Hepatocyte (in vitro differentiated cells): ENCODE measurements at regions not wholly inside any gene's neighbourhood (a gene's known extent, or its start where the extent isn't known, plus 50 kb on each side); places are given as distances from the start of the nearest gene placed in this dataset.

Experiments
- DNase-seq: peaks from one replicate; pipeline ENCODE4 v3.0.0-alpha.2; 2016; ENCODE audit warnings: low spot score
- H2AFZ ChIP-seq: fragments of 200-600 bp; sonication (generic); 2 replicates; pipeline ENCODE4 v1.6.0; 2016; ENCODE audit warnings: antibody characterized with exemption, mild to moderate bottlenecking
- H3K27ac ChIP-seq: fragments of 200-600 bp; sonication (generic); 2 replicates; pipeline ENCODE4 v1.5.1; 2016; ENCODE audit warnings: mild to moderate bottlenecking
- H3K27me3 ChIP-seq: fragments of 200-600 bp; sonication (generic); 2 replicates; pipeline ENCODE4 v1.6.1; 2016
- H3K36me3 ChIP-seq: fragments of 200-600 bp; sonication (generic); replicated peaks from 2 replicates; pipeline ENCODE4 v1.5.1; 2016; ENCODE audit warnings: low read depth; ENCODE audit not compliant: insufficient read depth
- H3K4me1 ChIP-seq: fragments of 200-600 bp; sonication (generic); 2 replicates; pipeline ENCODE4 v1.5.1; 2016; ENCODE audit warnings: mild to moderate bottlenecking, moderate library complexity; ENCODE audit not compliant: insufficient read depth
- H3K4me2 ChIP-seq: fragments of 200-600 bp; sonication (generic); 2 replicates; pipeline ENCODE4 v1.6.0; 2016
- H3K4me3 ChIP-seq: fragments of 200-600 bp; sonication (generic); 2 replicates; pipeline ENCODE4 v1.5.1; 2016; ENCODE audit warnings: mild to moderate bottlenecking
- H3K79me2 ChIP-seq: fragments of 200-600 bp; sonication (generic); 2 replicates; pipeline ENCODE4 v1.6.0; 2017; ENCODE audit warnings: mild to moderate bottlenecking
- H3K9me2 ChIP-seq: fragments of 200-600 bp; sonication (generic); replicated peaks from 2 replicates; pipeline ENCODE4 v1.6.0; 2017; ENCODE audit warnings: mild to moderate bottlenecking; ENCODE audit not compliant: insufficient read depth
- H3K9me3 ChIP-seq: fragments of 200-600 bp; sonication (generic); 2 replicates; pipeline ENCODE4 v1.5.1; 2016; ENCODE audit warnings: low read depth, mild to moderate bottlenecking
- H4K20me1 ChIP-seq: fragments of 200-600 bp; sonication (generic); 2 replicates; pipeline ENCODE4 v1.6.0; 2016; ENCODE audit warnings: mild to moderate bottlenecking; ENCODE audit not compliant: insufficient read depth, poor library complexity, severe bottlenecking
- EZH2 ChIP-seq: fragments of 200-600 bp; sonication (generic); IDR thresholded peaks from 2 replicates; pipeline ENCODE4 v1.6.1; 2016; ENCODE audit warnings: antibody characterized with exemption, mild to moderate bottlenecking, borderline replicate concordance
- EZH2phosphoT487 ChIP-seq: fragments of 200-600 bp; sonication (generic); IDR thresholded peaks from one replicate; pipeline ENCODE4 v1.6.1; 2018; ENCODE audit warnings: antibody characterized with exemption, mild to moderate bottlenecking, low read depth, moderate library complexity; ENCODE audit not compliant: unreplicated experiment, severe bottlenecking
- WGBS: methylation state at CpG from one replicate; pipeline ENCODE4 v1.1.6; 2016; ENCODE audit warnings: low lambda C conversion rate; ENCODE audit errors: missing lambda C conversion rate; 5-methylcytosine and 5-hydroxymethylcytosine counted together
- TF ChIP-seq, protein P1 (sequence below): fragments of 200-600 bp; sonication (generic); IDR thresholded peaks from 2 replicates; pipeline ENCODE4 v1.5.1; 2016; ENCODE audit warnings: antibody characterized with exemption, mild to moderate bottlenecking; ENCODE audit not compliant: poor library complexity

- Histone ChIP-seq H3K27me3 (no peaks in the 10 kb centered on the region), H3K9me2 (no peaks in the 10 kb centered on the region), H3K79me2 (no peaks in the 10 kb centered on the region), H3K4me3 (no peak overlapping the region), H3K4me2 (no peak overlapping the region), H3K27ac (no peak overlapping the region), H3K36me3 (no peaks in the 10 kb centered on the region), H3K4me1 (no peaks in the 10 kb centered on the region), H2AFZ (no peak overlapping the region), H3K9me3 (no peaks in the 10 kb centered on the region), H4K20me1 (no peaks in the 10 kb centered on the region)
- no peak for DNase-seq
- WGBS, result 96% methylated on average over 4 of the region's 4 CpGs
- TF ChIP-seq EZH2, result no peak
These were observed 109.5 kb upstream of the PTPRG start for GRCh38 chr3:61451841-61452240.

DNA sequence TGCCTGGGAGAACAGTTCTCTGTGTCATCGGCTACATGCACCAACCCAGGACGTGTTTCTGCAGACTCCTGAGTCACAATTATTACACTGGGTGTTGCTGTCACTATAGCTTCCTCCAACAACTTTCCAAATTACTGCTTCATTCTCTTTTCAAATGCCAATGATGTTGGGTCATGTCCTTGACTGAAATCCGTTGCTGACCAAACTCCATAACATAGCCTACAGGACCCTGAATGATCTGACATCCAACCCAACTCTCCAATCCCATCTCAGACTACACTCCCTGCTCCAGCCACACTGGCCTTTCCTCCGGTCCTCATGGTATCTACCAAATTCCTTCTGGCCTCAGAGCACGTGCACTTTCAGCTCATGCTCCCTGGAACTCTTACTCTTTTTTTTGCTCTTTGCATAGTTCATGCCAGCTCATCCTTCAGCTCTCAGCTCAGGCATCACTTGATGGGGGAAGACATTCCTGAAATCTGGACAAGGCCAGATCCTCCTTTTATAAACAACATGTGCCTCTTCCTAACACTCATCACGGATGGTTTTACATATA lies 108.8 kb upstream of the PTPRG start:
- Histone ChIP-seq H3K4me3 (no peak overlapping the region), H3K4me1 (no peaks in the 10 kb centered on the region), H3K9me2 (no peaks in the 10 kb centered on the region), H3K79me2 (no peaks in the 10 kb centered on the region), H2AFZ (no peak overlapping the region), H3K27ac (no peak overlapping the region), H4K20me1 (no peaks in the 10 kb centered on the region), H3K36me3 (no peaks in the 10 kb centered on the region), H3K27me3 (no peaks in the 10 kb centered on the region), H3K9me3 (no peaks in the 10 kb centered on the region), H3K4me2 (no peak overlapping the region)
- TF ChIP-seq, protein P1, sequence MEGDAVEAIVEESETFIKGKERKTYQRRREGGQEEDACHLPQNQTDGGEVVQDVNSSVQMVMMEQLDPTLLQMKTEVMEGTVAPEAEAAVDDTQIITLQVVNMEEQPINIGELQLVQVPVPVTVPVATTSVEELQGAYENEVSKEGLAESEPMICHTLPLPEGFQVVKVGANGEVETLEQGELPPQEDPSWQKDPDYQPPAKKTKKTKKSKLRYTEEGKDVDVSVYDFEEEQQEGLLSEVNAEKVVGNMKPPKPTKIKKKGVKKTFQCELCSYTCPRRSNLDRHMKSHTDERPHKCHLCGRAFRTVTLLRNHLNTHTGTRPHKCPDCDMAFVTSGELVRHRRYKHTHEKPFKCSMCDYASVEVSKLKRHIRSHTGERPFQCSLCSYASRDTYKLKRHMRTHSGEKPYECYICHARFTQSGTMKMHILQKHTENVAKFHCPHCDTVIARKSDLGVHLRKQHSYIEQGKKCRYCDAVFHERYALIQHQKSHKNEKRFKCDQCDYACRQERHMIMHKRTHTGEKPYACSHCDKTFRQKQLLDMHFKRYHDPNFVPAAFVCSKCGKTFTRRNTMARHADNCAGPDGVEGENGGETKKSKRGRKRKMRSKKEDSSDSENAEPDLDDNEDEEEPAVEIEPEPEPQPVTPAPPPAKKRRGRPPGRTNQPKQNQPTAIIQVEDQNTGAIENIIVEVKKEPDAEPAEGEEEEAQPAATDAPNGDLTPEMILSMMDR, result no peak
- TF ChIP-seq EZH2phosphoT487, result no peak
- no peak for TF ChIP-seq EZH2
- WGBS, result 85% methylated on average over 6 of the region's 6 CpGs
- DNase-seq, result no peak

DNA sequence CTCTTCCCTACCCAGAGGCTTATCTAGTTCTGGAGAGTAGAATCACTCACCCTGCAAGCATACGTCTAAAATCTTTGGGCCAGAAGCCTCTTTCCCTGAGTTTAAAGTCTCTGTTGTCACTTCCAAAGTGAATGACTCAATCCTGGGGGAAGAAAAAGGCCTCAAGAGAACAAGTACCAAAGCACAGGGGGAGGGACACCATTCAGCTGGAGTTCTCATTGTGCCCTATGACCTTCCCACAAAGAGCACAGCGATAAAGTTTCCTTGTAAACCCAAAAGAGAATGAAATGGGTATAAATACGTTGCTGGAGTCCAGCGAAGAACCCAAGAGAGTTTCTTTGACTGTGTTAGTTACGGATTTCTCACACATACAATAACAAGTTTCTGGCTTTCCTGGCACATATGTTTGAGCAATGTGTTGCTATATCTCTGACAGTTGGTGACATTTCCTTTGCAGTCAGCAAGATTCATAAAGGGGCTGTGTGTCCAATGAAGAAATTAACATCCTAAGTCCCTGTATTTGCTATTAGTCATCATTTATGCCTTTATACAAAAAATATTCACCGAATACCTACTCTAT lies 107.3 kb upstream of the PTPRG start:
- Histone ChIP-seq H3K9me2 (no peaks in the 10 kb centered on the region), H3K9me3 (no peaks in the 10 kb centered on the region), H4K20me1 (no peaks in the 10 kb centered on the region), H3K4me3 (no peak overlapping the region), H3K79me2 (no peaks in the 10 kb centered on the region), H3K4me1 (no peaks in the 10 kb centered on the region), H3K27ac (no peak overlapping the region), H3K27me3 (no peaks in the 10 kb centered on the region), H3K4me2 (no peak overlapping the region), H3K36me3 (no peaks in the 10 kb centered on the region), H2AFZ (no peak overlapping the region)
- 71% methylated on average over 6 of the region's 6 CpGs for WGBS
- TF ChIP-seq EZH2phosphoT487 (no peak), EZH2 (no peak)
- TF ChIP-seq, protein P1, result no peak
- DNase-seq, result no peak

DNA sequence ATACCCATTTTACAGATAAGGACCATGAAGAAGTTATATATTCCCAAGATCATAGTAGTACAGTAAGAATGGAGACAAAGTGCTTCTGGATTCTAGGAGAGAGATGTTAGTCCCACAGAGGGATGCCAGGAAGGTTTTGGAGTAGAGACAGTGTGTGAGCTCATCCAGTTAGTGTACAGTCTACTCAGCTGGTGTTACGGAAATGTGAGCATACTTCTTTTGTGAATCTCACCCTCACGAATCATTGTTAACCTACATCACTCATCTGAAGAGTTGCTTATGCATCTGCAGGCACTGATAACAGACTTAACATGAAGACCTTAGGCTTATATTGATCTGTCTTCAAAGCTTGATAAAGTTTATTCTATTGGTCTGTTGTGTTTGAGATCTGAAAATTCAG lies 106.6 kb upstream of the PTPRG start:
- Histone ChIP-seq H2AFZ (no peak overlapping the region), H3K36me3 (no peaks in the 10 kb centered on the region), H3K9me3 (no peaks in the 10 kb centered on the region), H3K4me3 (no peak overlapping the region), H3K27ac (no peak overlapping the region), H4K20me1 (no peaks in the 10 kb centered on the region), H3K4me2 (no peak overlapping the region), H3K79me2 (no peaks in the 10 kb centered on the region), H3K27me3 (no peaks in the 10 kb centered on the region), H3K9me2 (no peaks in the 10 kb centered on the region), H3K4me1 (no peaks in the 10 kb centered on the region)
- TF ChIP-seq, protein P1, result no peak
- TF ChIP-seq EZH2phosphoT487, result no peak
- no peak for TF ChIP-seq EZH2
- WGBS, result 81% methylated on average over 2 of the region's 2 CpGs
- DNase-seq, result no peak
